ENCODE measurements at regions not wholly inside any gene's neighbourhood (a gene's known extent, or its start where the extent isn't known, plus 50 kb on each side); places are given as distances from the start of the nearest gene placed in this dataset.
"Not testable (repeated sequence)": the region's sequence is repeated elsewhere in the genome, so short reads cannot be mapped to it uniquely, and the experiment has no call there.

DNA sequence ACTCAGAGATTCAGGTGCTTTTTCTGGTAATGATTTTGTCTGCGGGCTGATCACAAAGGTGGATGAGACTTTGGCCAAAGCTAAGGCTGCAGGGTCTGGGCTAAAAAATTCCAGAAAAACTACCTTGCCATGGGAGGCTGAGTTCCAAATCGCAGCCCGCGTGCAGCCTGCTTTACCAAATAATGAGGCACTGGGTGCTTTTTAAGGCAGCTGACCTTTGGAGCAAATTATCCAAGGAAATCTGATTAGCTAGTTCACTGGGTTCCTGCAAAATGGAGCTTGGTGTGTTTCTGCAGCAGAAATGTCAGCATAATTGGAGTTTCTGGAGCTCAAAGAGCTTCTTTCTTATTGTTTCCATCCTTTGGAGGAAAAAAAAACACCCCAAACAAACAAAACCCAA lies 156.6 kb downstream of the NPIPA7 start:
- TF ChIP-seq BHLHE40 (IDR thresholded peaks at IDR 0.05; ENCODE audit: low read depth, low read length); MAZ (IDR thresholded peaks at IDR 0.05; ENCODE audit: borderline replicate concordance, low read depth, low read length): not testable (repeated sequence)
